ENCODE measurements at regions not wholly inside any gene's neighbourhood (a gene's known extent, or its start where the extent isn't known, plus 50 kb on each side); places are given as distances from the start of the nearest gene placed in this dataset.

DNA sequence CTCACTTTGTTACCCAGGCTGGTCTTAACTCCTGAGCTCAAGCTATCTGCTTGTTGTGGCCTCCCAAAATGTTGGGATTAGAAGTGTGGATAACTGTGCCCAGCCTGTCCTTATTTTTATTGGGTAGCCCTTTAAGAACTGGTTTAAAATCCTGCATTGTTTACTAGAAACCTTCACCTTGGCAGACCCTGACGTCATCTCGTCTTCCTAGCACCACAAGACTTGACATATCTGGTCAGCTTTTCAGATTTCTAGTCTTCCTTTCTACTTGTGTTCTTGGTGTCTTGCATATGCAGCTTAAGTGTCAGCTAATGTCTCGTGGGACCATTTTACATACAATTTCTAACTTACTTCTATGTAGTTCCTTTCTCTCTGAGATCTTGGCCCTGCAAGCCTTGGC lies 258.9 kb downstream of the IZUMO3 start:
- Histone ChIP-seq H3K9me3 (no peaks in the 10 kb centered on the region), H3K36me3 (no peaks in the 10 kb centered on the region), H3K4me1 (no peaks in the 10 kb centered on the region), H3K27ac (no peak overlapping the region), H3K4me3 (no peak overlapping the region), H3K27me3 (no peaks in the 10 kb centered on the region)
- DNase-seq = no peak
- no peak for TF ChIP-seq POLR2A (IDR thresholded peaks at IDR 0.05)
- TF ChIP-seq EP300 (IDR thresholded peaks at IDR 0.05) = no peak
- 60 to 66% methylated on average over 3 of the region's 3 CpGs for WGBS, 2 donors
- intact Hi-C loops (cut with DNase I) = no loop called here

DNA sequence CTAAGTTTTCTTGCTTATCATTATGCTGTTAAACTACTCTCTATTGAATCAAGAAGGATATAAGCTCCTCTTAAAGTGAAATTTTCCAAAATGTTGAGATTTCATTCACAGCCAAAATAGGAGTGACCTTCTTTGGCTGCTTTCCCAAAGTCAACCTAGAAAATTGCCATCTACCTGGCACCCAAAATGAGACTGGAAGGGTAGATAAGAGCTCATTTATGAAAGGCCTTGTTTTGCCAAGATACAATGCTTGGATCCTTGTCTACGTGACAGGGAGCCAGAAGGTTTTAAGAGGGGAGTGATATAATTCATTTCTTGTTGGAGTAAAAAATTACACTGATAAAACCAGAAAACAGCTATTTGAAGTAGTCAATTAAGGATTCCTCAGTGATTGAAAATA lies 287.1 kb downstream of the IZUMO3 start:
- WGBS, 2 donors = 33 to 54% methylated on average over 1 of the region's 1 CpG
- Histone ChIP-seq H3K4me1 (no peaks in the 10 kb centered on the region), H3K9me3 (no peaks in the 10 kb centered on the region), H3K27me3 (no peaks in the 10 kb centered on the region), H3K36me3 (no peaks in the 10 kb centered on the region), H3K4me3 (no peak overlapping the region), H3K27ac (no peak overlapping the region)
- intact Hi-C loops (cut with DNase I) = no loop called here
- no peak for TF ChIP-seq POLR2A (IDR thresholded peaks at IDR 0.05)
- no peak for TF ChIP-seq POLR2AphosphoS5 (IDR thresholded peaks at IDR 0.05)
- TF ChIP-seq, protein P1, sequence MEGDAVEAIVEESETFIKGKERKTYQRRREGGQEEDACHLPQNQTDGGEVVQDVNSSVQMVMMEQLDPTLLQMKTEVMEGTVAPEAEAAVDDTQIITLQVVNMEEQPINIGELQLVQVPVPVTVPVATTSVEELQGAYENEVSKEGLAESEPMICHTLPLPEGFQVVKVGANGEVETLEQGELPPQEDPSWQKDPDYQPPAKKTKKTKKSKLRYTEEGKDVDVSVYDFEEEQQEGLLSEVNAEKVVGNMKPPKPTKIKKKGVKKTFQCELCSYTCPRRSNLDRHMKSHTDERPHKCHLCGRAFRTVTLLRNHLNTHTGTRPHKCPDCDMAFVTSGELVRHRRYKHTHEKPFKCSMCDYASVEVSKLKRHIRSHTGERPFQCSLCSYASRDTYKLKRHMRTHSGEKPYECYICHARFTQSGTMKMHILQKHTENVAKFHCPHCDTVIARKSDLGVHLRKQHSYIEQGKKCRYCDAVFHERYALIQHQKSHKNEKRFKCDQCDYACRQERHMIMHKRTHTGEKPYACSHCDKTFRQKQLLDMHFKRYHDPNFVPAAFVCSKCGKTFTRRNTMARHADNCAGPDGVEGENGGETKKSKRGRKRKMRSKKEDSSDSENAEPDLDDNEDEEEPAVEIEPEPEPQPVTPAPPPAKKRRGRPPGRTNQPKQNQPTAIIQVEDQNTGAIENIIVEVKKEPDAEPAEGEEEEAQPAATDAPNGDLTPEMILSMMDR (IDR thresholded peaks at IDR 0.05) = no peak
- no peak for TF ChIP-seq EP300 (IDR thresholded peaks at IDR 0.05)
- DNase-seq = no peak

DNA sequence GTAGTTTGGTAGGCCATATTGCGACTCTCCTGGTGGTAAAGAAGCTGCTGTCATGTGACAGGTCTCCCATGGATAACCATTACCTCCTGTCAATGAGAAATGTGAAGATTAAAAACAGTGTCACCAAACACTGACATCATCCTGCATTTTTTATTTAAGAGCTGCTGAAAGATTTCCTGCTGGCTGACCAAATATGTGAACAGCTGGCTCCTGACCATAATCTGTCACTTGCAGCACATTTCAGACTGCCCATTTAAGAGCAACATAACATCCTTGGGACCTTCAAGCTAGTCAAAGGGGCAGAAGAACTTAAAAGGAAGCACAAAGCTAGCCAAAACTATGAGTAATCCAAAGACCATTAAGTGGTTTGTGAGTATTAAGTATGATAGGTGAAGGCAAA lies 288.0 kb downstream of the IZUMO3 start:
- Histone ChIP-seq H3K27me3 (no peaks in the 10 kb centered on the region), H3K9me3 (no peaks in the 10 kb centered on the region), H3K27ac (no peak overlapping the region), H3K4me3 (no peak overlapping the region), H3K4me1 (no peaks in the 10 kb centered on the region), H3K36me3 (no peaks in the 10 kb centered on the region)
- WGBS, 2 donors = 79 to 91% methylated on average over 1 of the region's 1 CpG
- intact Hi-C loops (cut with DNase I) = no loop called here
- TF ChIP-seq POLR2A (IDR thresholded peaks at IDR 0.05) (no peak), EP300 (IDR thresholded peaks at IDR 0.05) (no peak), POLR2AphosphoS5 (IDR thresholded peaks at IDR 0.05) (no peak)
- TF ChIP-seq, protein P1 (IDR thresholded peaks at IDR 0.05) = no peak
- no peak for DNase-seq

DNA sequence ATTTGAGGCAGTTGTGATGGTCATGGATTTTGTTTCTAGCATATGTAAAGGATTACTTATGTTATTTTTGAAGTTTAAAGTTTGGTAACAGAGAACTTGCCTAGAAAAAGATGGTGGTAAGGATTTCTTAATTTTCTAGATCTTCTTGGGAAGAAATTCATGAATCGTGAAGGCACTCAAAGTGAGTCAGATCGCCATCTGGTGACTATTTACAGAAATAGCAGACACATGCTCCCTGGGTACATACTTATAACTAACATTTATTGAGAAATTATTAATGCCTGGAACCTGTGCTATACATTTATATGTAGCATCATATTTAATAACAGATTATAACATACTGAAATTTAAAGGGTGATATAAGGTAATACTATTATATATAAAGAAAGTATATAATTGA lies 299.7 kb downstream of the IZUMO3 start:
- intact Hi-C loops (cut with DNase I) = no loop called here

DNA sequence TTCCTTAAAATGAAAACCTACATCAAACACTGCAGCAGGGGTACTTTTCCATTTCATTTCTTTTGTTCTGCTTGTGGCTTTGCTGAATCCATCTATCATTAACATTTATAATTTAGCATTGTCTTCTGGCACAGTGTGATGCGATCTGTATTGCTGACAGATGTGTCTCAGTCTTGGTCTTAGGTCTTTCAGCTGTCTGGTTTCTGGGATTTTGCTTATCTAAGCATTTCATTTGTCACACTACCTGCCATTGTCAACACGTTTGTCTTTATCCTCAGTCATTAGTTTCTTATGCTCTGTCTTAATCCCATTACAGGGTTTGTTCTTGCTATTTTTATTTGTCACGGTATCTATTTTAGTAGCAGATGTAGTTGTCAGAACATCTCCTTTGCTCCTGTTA lies 303.1 kb downstream of the IZUMO3 start:
- no peak for DNase-seq
- no peaks in the 10 kb centered on the region for H3K4me1 ChIP-seq
- H3K36me3 ChIP-seq = no peaks in the 10 kb centered on the region
- intact Hi-C loops (cut with DNase I) = no loop called here
- H3K27me3 ChIP-seq = no peaks in the 10 kb centered on the region
- TF ChIP-seq, protein P1 (IDR thresholded peaks at IDR 0.05) = no peak
- no peak for TF ChIP-seq EP300 (IDR thresholded peaks at IDR 0.05)
- no peak overlapping the region for H3K4me3 ChIP-seq
- WGBS, 2 donors = 81 to 82% methylated on average over 3 of the region's 3 CpGs
- H3K27ac ChIP-seq = no peak overlapping the region
- no peaks in the 10 kb centered on the region for H3K9me3 ChIP-seq

More for the DNA sequence above, 299.7 kb downstream of the IZUMO3 start:
- Histone ChIP-seq H3K4me3 (no peak overlapping the region), H3K27ac (no peak overlapping the region), H3K36me3 (no peaks in the 10 kb centered on the region), H3K27me3 (no peaks in the 10 kb centered on the region), H3K9me3 (no peaks in the 10 kb centered on the region), H3K4me1 (no peaks in the 10 kb centered on the region)
- TF ChIP-seq POLR2AphosphoS5 (IDR thresholded peaks at IDR 0.05) (no peak), EP300 (IDR thresholded peaks at IDR 0.05) (no peak), POLR2A (IDR thresholded peaks at IDR 0.05) (no peak)
- TF ChIP-seq, protein P1 (IDR thresholded peaks at IDR 0.05) = no peak
- 12 to 27% methylated on average over 2 of the region's 2 CpGs for WGBS, 2 donors
- DNase-seq = no peak

Data from sigmoid colon (tissue), 6 donors.